GM19324 (cell line): ENCODE measurements at regions not wholly inside any gene's neighbourhood (a gene's known extent, or its start where the extent isn't known, plus 50 kb on each side); places are given as distances from the start of the nearest gene placed in this dataset.
A peak's percentile ranks its signal among the peaks of the same experiment; 100 is the strongest.
"Not testable (repeated sequence)": the region's sequence is repeated elsewhere in the genome, so short reads cannot be mapped to it uniquely, and the experiment has no call there.

Experiments used
- ATAC-seq: cut with Tn5 transposase; IDR thresholded peaks from one replicate; pipeline ENCODE4 v1.9.1; 2021; ENCODE audit warnings: mild to moderate bottlenecking, moderate library complexity; ENCODE audit not compliant: unreplicated experiment, low FRiP score

DNA sequence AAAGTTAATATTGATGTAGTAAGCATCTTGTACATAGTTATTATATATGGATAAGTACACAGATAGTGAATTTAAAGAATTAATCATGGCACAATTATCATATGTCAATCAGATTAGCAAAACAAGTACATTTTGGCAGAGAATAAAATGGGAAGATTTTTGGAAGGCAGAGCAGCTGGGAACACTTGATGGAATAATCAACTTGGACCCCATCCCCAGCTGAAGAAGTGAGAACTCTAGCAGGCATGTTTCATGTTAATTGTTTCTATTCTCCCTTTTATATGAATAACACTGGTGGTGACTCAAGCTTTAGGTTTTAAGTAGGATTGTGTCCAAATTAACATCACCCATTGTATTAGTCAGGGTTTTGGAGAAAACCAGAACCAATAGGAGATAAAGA lies 198.7 kb downstream of the KCNJ2 start:
- ATAC-seq, result no peak

DNA sequence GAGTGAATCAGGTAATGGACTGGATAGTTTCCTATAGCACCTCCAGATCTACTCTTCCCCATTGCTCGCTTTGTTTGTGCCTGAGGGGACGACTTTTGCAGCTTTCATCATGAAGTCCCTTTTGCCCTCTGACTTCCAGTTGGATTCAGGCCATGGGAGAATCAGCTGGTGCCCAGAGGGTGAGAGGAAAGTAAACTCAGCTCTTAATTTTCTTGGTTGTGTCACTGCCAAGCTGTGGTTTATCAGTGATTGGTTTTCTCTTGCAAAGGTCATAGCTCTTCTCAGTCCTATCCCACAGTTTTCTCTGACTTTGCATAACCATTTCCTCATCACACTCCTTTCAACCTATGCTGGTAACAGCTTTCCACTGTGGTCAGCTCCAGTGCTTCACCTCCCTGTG lies 200.1 kb downstream of the KCNJ2 start:
- ATAC-seq, result no peak

DNA sequence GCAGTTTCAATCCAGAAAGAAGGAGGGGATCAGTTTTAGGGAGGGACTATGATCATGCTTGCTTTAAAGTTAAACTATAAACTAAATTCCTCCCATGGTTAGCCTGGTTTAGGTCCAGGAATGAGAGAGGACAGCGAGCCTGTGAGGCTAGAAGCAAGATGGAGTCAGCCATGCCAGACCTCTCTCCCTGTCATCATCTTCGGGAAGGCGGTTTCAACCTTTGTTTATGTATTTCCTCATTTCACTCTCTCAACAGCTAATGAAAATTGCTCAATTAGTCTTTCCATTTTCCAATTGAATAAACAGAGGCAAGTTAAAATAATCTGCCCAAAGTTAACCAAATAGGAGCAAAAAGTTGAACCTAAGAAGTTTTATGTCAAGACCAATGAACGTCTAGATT lies 201.5 kb downstream of the KCNJ2 start:
- ATAC-seq, result no peak

DNA sequence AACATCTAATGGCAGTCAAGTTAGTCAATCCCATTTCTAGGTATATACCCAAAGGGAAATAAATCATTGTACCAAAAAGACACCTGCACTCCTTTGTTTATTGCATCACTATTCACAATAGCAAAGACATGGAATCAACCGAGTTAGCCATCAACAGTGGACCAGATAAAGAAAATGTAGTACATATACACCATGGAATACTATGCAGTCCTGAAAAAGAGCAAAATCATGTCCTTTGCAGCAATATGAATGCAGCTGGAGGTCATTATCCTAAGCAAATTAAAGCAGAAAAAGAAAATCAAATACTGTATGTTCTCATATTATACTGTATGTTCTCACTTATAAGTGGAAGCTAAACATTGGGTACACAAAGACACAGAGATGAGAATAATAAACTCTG lies 204.0 kb downstream of the KCNJ2 start:
- ATAC-seq, result no peak

DNA sequence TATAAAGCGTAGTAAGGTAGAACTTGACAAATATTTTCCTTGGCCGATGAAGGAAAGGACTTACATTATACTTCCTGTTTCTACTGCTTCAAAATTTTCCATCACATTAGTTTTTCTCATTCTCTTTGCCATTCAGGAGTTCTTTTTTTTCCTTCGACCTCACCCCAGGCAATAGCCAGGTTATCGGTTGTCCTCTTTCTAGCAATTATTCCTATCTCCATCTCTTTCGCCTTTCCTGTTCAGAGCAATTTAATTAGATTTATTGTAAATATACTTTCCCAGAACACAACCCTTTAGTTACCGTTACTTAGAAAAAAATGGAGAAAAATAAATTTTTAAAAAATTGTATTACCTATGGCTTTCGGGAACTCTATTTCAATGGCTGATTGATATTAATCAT lies 205.2 kb downstream of the KCNJ2 start:
- no peak for ATAC-seq

DNA sequence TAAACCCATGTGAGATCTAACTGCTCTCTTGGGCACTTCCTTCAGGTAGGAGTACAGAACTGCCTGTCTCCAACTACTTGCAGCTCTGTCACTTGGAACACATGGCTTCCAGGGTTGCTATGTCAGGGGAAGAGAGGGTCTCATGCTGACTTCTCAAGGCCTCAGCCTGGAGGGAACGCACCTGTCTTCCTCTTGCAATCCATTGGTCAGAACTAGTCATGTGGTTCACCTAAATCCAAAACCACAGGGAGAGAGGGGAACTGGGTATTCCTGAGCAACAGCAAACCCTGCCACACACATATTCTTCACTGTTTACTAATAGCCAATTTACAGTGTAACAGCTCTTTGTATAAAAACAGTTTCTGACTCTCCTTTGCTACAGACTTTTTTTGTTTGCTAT lies 206.1 kb downstream of the KCNJ2 start:
- ATAC-seq, result no peak

DNA sequence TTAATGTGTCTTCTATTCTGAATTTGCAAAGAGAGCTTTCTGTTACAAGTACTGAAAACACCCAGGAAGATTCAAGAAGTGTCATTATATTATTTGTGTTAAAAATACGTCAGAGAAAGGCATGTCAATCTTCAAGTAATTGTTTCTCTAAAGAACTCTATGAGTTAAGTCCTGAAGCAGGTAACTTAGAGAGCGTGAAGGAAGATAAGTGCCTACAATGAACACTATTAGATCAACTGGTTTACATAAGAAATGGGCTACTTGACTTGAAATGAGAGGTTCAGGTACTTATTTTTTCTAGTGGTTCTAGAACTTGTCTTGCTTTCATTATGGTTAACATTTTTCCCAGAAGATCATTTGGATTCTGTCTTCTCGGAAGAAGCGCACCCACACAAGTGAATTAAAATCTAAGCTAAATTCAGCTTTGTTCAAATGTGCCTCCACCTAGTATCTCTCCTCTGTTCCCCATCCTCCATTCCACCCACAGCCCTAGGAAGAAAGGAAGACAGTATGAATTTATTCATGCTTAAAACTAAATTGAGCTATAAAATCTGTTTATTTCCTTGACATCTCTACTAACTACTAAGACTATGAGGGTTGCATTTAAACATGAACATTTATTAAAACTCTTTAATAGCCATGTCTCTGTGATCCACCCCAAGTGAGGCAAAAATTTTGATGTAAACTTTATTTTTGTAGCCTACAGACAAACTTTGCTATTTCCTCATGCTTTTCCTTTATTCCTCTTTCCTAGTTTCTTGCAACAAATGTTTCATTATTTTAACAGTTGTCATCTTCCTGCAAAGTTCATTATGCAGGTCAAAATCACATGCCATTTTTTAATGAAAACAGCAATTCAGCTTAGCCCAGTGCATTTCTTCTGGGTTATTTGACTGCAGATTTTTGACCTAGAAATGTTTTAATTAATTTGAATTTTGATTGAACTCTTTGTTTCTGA lies 206.8 kb downstream of the KCNJ2 start:
- no peak for ATAC-seq

DNA sequence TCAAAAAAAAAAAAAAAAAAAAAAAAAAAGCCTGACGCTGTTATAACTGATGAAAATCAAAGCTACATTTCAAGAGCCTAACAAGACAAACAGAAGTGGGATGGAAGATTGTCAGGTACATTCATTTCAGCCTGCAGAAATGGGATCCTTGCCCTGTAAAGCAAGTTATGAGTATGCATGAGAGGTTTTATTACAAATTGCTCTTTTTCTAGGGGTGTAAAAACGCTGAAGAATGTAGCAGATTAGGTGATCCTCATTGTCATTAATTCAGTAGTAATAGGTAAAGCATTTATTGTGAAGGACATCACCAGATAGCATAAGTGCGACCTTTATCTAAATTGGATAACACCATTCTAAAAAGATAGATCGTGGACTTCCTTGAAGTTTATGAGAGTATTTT lies 208.3 kb downstream of the KCNJ2 start:
- ATAC-seq, result no peak

DNA sequence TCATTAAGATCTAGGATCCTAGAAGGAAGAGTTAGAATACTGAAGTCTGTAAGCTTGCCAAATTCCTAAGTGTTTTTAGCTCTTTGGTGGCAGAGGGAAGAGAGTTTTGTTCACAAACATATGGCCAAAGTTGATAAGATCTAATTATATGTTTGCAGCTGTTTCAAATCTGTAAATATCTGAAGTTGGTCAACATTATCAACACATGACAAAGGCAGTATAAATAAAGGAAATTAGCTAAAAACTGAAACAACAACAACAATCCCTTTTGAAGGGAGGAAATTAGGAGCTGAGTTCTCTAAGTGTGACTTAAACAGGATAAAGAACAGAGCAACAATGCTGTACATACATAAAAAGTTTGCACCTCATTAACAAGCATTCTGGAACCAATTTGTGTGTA lies 208.7 kb downstream of the KCNJ2 start:
- no peak for ATAC-seq

DNA sequence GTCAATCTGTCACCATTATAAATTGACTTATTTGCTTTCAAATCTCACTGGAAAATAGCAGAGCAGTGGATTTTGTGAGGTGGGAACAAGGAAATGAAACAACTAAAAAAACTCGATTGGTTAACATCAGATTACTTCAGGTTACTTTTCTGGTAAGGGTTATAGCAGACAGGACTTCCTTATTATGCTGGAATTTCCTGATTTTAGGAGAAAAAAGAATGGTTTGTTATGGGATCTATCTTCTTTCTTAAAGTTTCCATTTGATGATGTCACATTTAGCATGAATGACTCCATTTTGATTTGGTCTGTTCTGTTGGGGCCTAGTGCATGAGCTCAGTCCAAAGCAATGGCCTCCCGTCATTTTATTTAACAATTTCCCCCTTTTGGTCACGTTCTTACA lies 210.6 kb downstream of the KCNJ2 start:
- no peak for ATAC-seq

DNA sequence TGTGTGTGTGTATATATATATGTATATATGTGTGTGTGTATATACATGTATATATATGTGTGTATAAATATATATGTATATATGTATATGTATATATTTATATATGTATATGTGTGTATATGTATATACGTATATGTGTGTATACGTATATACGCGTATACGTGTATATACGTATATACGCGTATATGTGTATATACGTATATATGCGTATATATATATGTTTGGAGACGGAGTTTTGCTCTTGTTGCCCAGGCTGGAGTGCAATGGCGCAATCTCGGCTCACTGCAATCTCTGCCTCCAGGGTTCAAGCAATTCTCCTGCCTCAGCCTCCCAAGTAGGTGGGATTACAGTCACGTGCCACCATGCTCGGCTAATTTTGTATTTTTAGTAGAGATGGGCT lies 212.6 kb downstream of the KCNJ2 start:
- not testable (repeated sequence) for ATAC-seq

DNA sequence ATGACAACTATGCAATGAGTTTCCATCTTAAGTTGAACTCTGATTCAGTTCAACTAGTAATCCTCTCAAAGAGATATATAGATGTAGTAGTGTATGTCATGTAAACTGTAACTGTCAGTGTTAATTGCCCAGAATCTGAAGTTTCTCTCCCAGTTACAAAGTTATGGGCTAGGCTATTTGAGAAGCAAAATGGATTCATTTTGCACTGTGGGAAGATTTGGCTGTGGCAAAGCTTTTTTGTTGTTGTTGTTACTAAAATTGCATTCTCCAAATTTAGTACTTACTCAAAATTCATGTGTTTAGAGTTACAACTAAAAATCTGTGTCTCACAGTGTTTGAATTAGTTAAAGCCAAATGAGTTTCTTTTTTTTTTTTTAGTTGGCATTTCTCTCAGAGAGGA lies 219.0 kb downstream of the KCNJ2 start:
- ATAC-seq, result no peak

DNA sequence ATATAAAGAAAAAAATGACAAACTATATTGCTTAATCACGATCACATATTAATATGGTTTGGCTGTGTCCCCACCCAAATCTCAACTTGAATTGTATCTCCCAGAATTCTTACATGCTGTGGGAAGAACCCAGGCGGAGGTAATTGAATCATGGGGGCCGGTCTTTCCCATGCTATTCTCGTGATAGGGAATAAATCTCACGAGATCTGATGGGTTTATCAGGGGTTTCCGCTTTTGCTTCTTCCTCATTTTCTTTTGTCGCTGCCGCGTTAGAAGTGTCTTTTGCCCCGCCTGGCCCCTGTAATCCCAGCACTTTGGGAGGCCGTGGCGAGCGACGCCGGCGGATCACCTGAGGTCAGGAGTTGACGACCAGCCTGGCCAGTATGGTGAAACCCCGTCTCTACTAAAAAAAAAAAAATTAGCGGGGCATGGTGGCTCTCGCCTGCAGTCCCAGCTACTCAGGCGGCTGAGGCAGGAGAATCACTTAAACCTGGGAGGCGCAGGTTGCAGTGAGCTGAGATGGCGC lies 220.0 kb downstream of the KCNJ2 start:
- not testable (repeated sequence) for ATAC-seq

DNA sequence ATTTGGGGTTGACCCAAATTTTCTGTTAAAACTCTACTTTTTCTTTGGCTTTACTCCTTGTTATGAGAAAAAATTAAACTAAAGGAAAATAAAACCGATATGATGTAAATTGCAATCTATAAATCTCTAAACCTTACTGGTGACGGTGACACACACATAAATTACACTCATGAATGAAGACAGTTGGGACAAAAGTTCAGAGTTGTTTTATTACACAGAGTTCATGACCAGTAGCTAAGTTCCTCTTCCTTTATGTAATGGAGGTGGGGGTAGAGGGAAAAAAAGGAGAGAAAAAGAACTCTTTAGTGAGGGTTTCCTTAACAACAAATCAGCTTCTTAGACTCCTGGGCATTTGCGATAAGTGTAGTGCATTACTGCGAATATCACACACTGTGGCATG lies 220.7 kb downstream of the KCNJ2 start:
- ATAC-seq, result no peak

DNA sequence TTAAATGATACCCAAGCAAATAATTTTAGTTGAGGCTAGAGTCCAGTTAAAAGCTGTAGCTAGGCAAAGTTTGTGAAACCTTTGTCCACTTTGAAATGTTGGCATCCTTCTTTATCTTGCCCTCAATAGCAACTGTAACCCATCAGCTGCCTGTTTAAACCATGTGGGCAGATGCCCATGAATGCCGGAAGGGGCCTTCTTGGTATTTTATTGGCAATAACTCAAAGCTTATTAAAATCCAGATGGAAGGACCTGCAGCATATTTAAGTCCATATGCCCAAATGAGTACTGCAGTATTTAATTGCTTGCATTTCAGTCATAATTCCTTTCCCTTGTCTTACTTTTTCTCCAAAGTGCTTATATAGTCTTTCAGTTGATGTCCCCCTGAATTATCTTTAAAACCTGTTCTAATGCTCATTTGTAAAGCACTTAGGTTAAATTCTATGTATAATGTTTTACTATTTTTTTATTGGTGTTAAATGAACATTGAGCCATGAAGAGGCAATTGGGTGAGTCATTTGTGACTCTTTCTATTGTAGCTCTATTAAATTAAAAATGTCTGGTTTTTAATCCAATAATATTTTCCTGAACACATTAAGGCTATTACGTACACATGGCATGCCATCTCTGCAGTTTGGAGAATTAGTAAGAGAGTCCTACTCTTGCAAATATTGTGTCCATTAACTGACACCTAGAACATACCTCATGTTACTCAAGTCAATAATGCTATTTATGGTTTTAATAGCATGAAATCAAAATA lies 225.3 kb downstream of the KCNJ2 start:
- no peak for ATAC-seq

DNA sequence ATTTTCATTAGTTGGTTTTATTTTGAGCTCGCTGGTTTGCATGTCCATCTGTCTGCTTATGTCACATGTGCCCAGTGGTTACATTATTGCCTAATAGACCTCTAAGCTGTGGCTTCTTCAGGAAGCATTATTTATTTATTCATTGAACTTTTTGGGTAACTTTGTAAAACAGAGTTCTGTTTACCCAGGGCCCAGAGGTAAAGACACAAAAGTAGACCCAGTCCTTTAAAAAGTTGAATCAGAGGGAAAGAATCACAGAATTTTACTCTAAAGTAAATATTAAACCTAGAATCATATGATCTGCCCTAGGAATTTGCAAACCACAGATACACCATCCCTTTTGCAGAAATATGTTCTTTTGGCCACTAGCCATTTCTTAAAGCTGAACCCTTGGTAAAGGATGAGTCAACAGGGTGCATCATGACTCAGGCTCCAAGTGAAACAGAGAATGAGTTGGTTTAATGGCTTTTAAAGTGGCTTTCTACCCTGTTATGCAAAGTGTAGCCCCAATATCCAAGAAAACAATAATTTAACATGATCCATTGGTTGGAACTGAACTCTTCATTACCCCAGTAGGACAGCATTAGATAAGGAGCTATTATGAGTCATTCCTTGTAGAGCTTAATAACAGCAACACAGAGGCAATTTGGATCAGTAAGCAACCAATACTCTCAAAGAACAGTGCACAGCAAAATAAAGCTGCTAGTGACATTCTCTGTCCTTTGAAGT lies 236.3 kb downstream of the KCNJ2 start:
- ATAC-seq, result peak; percentile 57

DNA sequence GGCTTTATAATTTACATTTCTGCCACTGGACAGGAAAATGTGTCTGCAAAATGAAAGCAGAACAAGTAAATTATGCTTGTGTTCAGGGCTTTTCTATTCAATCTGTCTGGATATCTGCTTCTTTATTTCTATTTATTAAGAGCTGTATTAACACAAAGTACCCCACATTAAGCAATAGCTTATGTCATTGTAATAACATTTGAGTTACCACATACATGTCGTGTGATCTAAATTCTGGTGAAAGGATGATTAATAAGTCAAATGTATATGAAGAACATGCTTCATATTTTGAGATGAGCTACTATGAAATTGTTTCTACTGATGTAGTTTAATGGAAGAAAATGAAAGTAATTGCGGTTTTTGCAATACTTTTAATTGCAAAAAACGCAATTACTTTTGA lies 238.2 kb downstream of the KCNJ2 start:
- ATAC-seq, result no peak

DNA sequence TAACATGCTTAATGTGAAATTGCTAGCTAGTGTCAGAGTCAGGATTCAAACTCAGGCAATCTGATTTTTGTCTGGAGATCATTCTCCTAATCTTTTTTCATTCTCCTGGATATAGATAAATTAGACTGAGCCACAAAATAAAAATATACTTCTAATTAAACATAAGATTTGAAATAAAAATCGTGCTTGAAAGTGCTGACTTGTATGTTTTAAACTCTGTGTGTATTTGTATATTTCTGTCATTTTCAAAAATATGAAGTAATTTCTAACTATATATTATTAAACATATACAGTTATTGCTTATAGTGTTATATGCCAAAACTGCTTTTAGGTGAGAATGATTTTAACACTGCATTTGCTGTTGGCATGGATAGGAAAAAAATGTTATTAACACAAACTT lies 239.4 kb downstream of the KCNJ2 start:
- ATAC-seq, result no peak

DNA sequence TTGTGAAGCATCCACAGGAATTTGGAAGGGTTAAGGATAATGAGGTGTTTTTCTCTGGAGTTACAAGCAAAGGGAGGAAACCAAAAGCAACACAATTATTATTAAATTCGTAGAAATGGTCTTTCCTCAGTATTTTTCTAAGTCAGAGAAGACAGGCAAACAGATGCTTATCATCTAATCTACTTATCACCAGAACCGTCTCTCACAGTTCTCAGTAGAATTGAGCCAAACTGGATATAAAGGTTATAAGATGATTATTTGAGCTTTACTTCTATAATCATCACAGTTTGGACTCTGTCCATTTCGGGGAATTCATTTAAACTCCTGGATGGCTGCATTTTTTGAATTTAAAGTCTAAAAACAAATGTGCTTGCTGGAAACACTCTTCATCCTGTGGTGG lies 245.0 kb downstream of the KCNJ2 start:
- no peak for ATAC-seq

DNA sequence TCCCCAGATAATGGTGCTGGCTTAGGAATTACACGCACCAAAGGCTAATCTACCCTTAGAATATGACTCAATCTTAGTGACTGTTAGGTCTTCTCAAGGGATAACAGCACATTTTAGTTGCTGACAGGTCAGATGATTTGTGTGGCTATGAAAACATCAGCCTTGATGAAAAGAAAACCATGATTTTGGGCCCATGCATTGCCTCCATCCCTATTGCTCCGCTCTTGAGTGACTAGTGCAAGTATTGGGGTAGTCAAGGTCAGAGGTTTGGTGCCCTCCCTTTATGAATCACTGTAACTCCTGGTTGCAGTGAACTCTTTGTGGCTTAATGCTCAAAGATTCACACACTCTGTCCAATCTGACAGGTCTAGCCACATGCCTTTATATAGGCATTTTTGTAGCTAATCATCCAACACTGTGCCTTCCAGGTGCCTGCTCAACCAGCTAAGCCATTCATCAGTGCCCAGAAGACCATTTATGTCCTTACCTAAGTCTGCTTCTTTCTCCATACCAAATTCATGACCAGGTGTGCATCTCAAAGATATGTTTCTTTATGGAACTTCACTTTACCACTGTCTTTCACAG lies 251.6 kb downstream of the KCNJ2 start:
- no peak for ATAC-seq

DNA sequence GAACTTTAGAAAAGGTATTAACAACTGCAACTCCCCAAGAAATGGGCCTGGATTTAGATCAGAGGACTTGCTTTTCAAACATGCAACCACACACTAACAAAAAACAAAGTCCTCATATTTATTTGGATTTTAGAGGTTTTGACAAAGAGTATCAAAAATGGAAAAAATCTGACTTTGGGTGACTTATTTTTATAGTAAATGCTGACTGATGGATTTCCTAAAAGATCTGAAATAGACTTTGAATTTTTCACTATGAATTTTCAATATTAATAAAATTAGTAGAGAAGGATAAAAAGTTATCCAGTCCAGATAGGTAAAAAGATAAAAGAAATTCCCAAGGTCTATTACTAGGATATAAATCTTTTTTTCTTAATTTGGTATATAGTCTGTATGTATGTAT lies 253.5 kb downstream of the KCNJ2 start:
- ATAC-seq, result no peak
